IMR-90 (cell line): ENCODE measurements at regions not wholly inside any gene's neighbourhood (a gene's known extent, or its start where the extent isn't known, plus 50 kb on each side); places are given as distances from the start of the nearest gene placed in this dataset.

Source experiments
- ATAC-seq: fragments of 200-7000 bp; cut with Tn5 transposase; 2 replicates; pipeline ENCODE4 v1.9.1; 2020; ENCODE audit warnings: low read depth, mild to moderate bottlenecking, moderate library complexity
- BruUV-seq: library from RNA; stranded (reverse); fragments of 400-500 nt; replicated peaks from 2 replicates; lab custom pipeline; 2021; lab: Mats Ljungman, UMichigan
- CTCF ChIA-PET: fragments of 300-600 bp; formaldehyde crosslinking; extraction: SDS; loops from one replicate; lab custom pipeline; 2021; ENCODE audit warnings: antibody characterized with exemption; lab: Yijun Ruan, JAX
- POLR2A ChIA-PET: fragments of 300-600 bp; sonication (Branson Sonifier 250); formaldehyde crosslinking; loops from one replicate; lab custom pipeline; 2022; ENCODE audit warnings: antibody characterized with exemption; ENCODE audit not compliant: unreplicated experiment; lab: Charles Lee
- DNase-seq: peaks from one replicate; pipeline ENCODE4 v3.0.0; 2013
- H2AFZ ChIP-seq: replicated peaks from 2 replicates; pipeline ENCODE3; 2013; ENCODE audit warnings: low read length, mild to moderate bottlenecking; ENCODE audit not compliant: poor library complexity
- H2AK5ac ChIP-seq: 2 replicates; pipeline ENCODE4 v1.6.1; 2013; ENCODE audit warnings: low read depth, low read length, inconsistent platforms
- H2AK9ac ChIP-seq: replicated peaks from 2 replicates; pipeline ENCODE3; 2013; ENCODE audit warnings: mild to moderate bottlenecking, low read depth, low read length, moderate library complexity; ENCODE audit not compliant: poor library complexity
- H2BK120ac ChIP-seq: 2 replicates; pipeline ENCODE4 v1.6.1; 2013; ENCODE audit warnings: low read depth, low read length, inconsistent platforms
- H2BK15ac ChIP-seq: 3 replicates; pipeline ENCODE4 v1.6.1; 2013; ENCODE audit warnings: low read depth, low read length, inconsistent platforms
- H2BK20ac ChIP-seq: 2 replicates; pipeline ENCODE4 v1.6.1; 2013; ENCODE audit warnings: low read depth, mild to moderate bottlenecking, inconsistent platforms, low read length, moderate library complexity
- H2BK5ac ChIP-seq: 2 replicates; pipeline ENCODE4 v1.6.1; 2013; ENCODE audit warnings: mild to moderate bottlenecking, low read depth, low read length, inconsistent platforms; ENCODE audit not compliant: poor library complexity, severe bottlenecking
- H3K14ac ChIP-seq: replicated peaks from 2 replicates; pipeline ENCODE4 v1.6.1; 2013; ENCODE audit warnings: low read depth, low read length, inconsistent platforms
- H3K18ac ChIP-seq: 2 replicates; pipeline ENCODE4 v1.6.1; 2013; ENCODE audit warnings: low read depth, low read length, control low read depth
- H3K23ac ChIP-seq: 2 replicates; pipeline ENCODE4 v1.6.1; 2013; ENCODE audit warnings: low read depth, low read length, inconsistent platforms
- H3K27ac ChIP-seq: 2 replicates; pipeline ENCODE4 v1.5.1; 2013; ENCODE audit warnings: mild to moderate bottlenecking, control low read depth, low read length; ENCODE audit not compliant: insufficient read depth
- H3K27me3 ChIP-seq: 2 replicates; pipeline ENCODE4 v1.6.1; 2013; ENCODE audit warnings: low read length; ENCODE audit not compliant: control insufficient read depth, insufficient read depth
- H3K36me3 ChIP-seq: 2 replicates; pipeline ENCODE4 v1.6.1; 2013; ENCODE audit warnings: low read length, mixed read lengths; ENCODE audit not compliant: control insufficient read depth, insufficient read depth
- H3K4ac ChIP-seq: 2 replicates; pipeline ENCODE4 v1.6.1; 2013; ENCODE audit warnings: low read depth, low read length, inconsistent platforms
- H3K4me1 ChIP-seq: 2 replicates; pipeline ENCODE4 v1.6.1; 2013; ENCODE audit warnings: low read length, mixed read lengths; ENCODE audit not compliant: control insufficient read depth, insufficient read depth
- H3K4me2 ChIP-seq: 2 replicates; pipeline ENCODE4 v1.6.1; 2013; ENCODE audit warnings: low read depth, mild to moderate bottlenecking, control low read depth, low read length, moderate library complexity
- H3K4me3 ChIP-seq: 2 replicates; pipeline ENCODE4 v1.5.1; 2013; ENCODE audit warnings: low read depth, mild to moderate bottlenecking, control low read depth, low read length, moderate library complexity; ENCODE audit not compliant: insufficient read depth
- H3K56ac ChIP-seq: 2 replicates; pipeline ENCODE4 v1.6.1; 2013; ENCODE audit warnings: low read length, inconsistent platforms; ENCODE audit not compliant: insufficient read depth; ENCODE audit errors: extremely low read depth
- H3K79me1 ChIP-seq, 2 experiments: 2 replicates each; pipeline ENCODE4 v1.6.1; 2013; ENCODE audit warnings: low read length in 2 of 2, inconsistent platforms in 1 of 2, low read depth in 1 of 2
- H3K9ac ChIP-seq: 2 replicates; pipeline ENCODE4 v1.6.1; 2013; ENCODE audit warnings: low read depth, low read length, control low read depth
- H3K9me1 ChIP-seq: 2 replicates; pipeline ENCODE4 v1.6.1; 2013; ENCODE audit warnings: low read length, inconsistent platforms; ENCODE audit not compliant: insufficient read depth
- H3K9me3 ChIP-seq: 2 replicates; pipeline ENCODE4 v1.6.1; 2013; ENCODE audit warnings: low read length; ENCODE audit not compliant: control insufficient read depth, insufficient read depth
- H4K20me1 ChIP-seq: 2 replicates; pipeline ENCODE4 v1.6.1; 2013; ENCODE audit warnings: low read length, inconsistent platforms; ENCODE audit not compliant: insufficient read depth
- H4K5ac ChIP-seq: 2 replicates; pipeline ENCODE4 v1.6.1; 2013; ENCODE audit warnings: mild to moderate bottlenecking, low read depth, low read length, control low read depth
- H4K8ac ChIP-seq, 2 experiments: 2 replicates each; pipeline ENCODE4 v1.6.1; 2013; ENCODE audit warnings: low read depth in 2 of 2, low read length in 2 of 2, control low read depth in 1 of 2, inconsistent platforms in 1 of 2
- H4K91ac ChIP-seq: 2 replicates; pipeline ENCODE4 v1.6.1; 2013; ENCODE audit warnings: low read depth, low read length, inconsistent platforms; ENCODE audit not compliant: insufficient read depth
- CEBPB ChIP-seq: IDR thresholded peaks from 2 replicates; pipeline ENCODE4 v1.6.1; 2012; ENCODE audit warnings: low read depth, low read length, improper control_type of control experiment
- FOS ChIP-seq: fragments of 150-350 bp; IDR thresholded peaks from 2 replicates; pipeline ENCODE4 v1.6.1; 2016; ENCODE audit warnings: low read depth, low read length
- MAZ ChIP-seq: IDR thresholded peaks from 2 replicates; pipeline ENCODE4 v1.6.1; 2012; ENCODE audit warnings: low read depth, mild to moderate bottlenecking, low read length, improper control_type of control experiment, moderate library complexity, borderline replicate concordance
- WGBS, 2 experiments: methylation state at CpG; one replicate each; pipeline versions ENCODE4 v1.1.5 to v1.1.7; 2013; ENCODE audit warnings: missing lambda C conversion rate in 2 of 2; ENCODE audit not compliant: insufficient read length in 1 of 2; ENCODE audit errors: extremely low coverage in 2 of 2; 5-methylcytosine and 5-hydroxymethylcytosine counted together
- dilution Hi-C: fragments of 300-500 bp; cut with HindIII; formaldehyde crosslinking; loops from one replicate; pipeline ENCODE4 v1.14.3; 2018; ENCODE audit warnings: low sequenced_read_pairs; ENCODE audit not compliant: unreplicated experiment
- in situ Hi-C: fragments of 300-500 bp; cut with MboI; formaldehyde crosslinking; loops from 3 replicates; pipeline ENCODE4 v1.14.3; 2019; ENCODE audit warnings: low sequenced_read_pairs, inconsistent platforms, mixed read lengths
- intact Hi-C: fragments of 100-400 bp; cut with micrococcal nuclease; formaldehyde crosslinking; loops from 2 replicates; pipeline ENCODE4 v1.10.0; 2022

- in situ Hi-C loops (no loop called here), dilution Hi-C loops (no loop called here), intact Hi-C loops (no loop called here)
- Histone ChIP-seq H4K5ac (no peak overlapping the region), H2AK9ac (no peak overlapping the region), H3K9me1 (no peaks in the 10 kb centered on the region), H3K9ac (no peak overlapping the region), H2BK120ac (no peak overlapping the region), H3K23ac (no peak overlapping the region), H4K8ac (no peak overlapping the region), H3K4me1 (no peaks in the 10 kb centered on the region), H3K14ac (no peak overlapping the region), H3K9me3 (no peaks in the 10 kb centered on the region), H2AK5ac (no peak overlapping the region), H3K4ac (no peak overlapping the region), H3K36me3 (no peaks in the 10 kb centered on the region), H3K27ac (no peak overlapping the region), H2BK20ac (no peak overlapping the region), H2AFZ (no peak overlapping the region), H2BK15ac (no peak overlapping the region), H2BK5ac (no peak overlapping the region), H3K4me3 (no peak overlapping the region), H3K79me1 (no peaks in the 10 kb centered on the region), H4K91ac (no peak overlapping the region), H3K4me2 (no peak overlapping the region), H3K18ac (no peak overlapping the region), H3K27me3 (no peaks in the 10 kb centered on the region), H3K56ac (no peak overlapping the region), H4K20me1 (no peaks in the 10 kb centered on the region)
- BruUV-seq = no TSS peak
- POLR2A ChIA-PET = no interaction called here
- CTCF ChIA-PET = no interaction called here
- no CpG with 5 or more reads among the region's 2 CpGs for WGBS, 2 experiments
- no peak for ATAC-seq
- TF ChIP-seq FOS (no peak), MAZ (no peak), CEBPB (no peak)
- no peak for DNase-seq
Observed at GRCh38 chr2:186325827-186326535, 160.1 kb upstream of the ZC3H15 start.
